Suprapubic skin (tissue), 3 donors: ENCODE measurements at regions not wholly inside any gene's neighbourhood (a gene's known extent, or its start where the extent isn't known, plus 50 kb on each side); places are given as distances from the start of the nearest gene placed in this dataset.

Experiments used
- CTCF ChIP-seq, 2 donors: fragments of 200-600 bp in 1 of 2; fragments of 450-650 bp in 1 of 2; sonication (generic) in 1 of 2; IDR thresholded peaks; one replicate each; pipeline ENCODE4 v1.5.1; 2016 to 2019; ENCODE audit warnings: antibody characterized with exemption in 2 of 2, mild to moderate bottlenecking in 1 of 2, moderate library complexity in 1 of 2
- POLR2A ChIP-seq, 2 donors: fragments of 450-650 bp; IDR thresholded peaks; one replicate each; pipeline ENCODE4 v1.6.1; 2017; ENCODE audit warnings: antibody characterized with exemption in 2 of 2, mild to moderate bottlenecking in 2 of 2, moderate library complexity in 2 of 2

GRCh38 chr12:60096727-60097126 lies 500.9 kb downstream of the SLC16A7 start:
- TF ChIP-seq POLR2A (IDR thresholded peaks at IDR 0.05) (no peak), CTCF (IDR thresholded peaks at IDR 0.05) (no peak)
